ENCODE measurements at regions not wholly inside any gene's neighbourhood (a gene's known extent, or its start where the extent isn't known, plus 50 kb on each side); places are given as distances from the start of the nearest gene placed in this dataset.

DNA sequence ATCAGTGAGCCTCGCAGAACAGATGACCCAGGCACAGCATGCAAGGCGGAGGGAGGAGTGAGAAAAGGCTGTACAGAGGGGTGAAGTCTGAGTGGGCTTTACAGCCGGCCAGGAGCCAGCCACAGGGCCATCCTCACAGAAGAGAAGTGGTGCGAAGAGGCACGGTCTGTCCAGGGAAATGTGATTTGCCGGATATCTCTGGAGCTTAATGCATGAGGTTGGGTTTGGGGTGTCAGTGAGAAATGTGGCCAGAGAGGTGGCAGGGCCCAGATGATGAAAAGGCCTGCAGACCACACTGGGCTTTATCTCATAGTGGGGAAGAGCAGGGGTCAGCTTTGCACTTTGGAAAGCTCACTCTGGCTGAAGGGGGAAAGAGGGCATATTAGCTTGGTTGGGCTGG is 255.2 kb downstream of the BUD13 start:
- TF ChIP-seq, protein P1, sequence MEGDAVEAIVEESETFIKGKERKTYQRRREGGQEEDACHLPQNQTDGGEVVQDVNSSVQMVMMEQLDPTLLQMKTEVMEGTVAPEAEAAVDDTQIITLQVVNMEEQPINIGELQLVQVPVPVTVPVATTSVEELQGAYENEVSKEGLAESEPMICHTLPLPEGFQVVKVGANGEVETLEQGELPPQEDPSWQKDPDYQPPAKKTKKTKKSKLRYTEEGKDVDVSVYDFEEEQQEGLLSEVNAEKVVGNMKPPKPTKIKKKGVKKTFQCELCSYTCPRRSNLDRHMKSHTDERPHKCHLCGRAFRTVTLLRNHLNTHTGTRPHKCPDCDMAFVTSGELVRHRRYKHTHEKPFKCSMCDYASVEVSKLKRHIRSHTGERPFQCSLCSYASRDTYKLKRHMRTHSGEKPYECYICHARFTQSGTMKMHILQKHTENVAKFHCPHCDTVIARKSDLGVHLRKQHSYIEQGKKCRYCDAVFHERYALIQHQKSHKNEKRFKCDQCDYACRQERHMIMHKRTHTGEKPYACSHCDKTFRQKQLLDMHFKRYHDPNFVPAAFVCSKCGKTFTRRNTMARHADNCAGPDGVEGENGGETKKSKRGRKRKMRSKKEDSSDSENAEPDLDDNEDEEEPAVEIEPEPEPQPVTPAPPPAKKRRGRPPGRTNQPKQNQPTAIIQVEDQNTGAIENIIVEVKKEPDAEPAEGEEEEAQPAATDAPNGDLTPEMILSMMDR (IDR thresholded peaks at IDR 0.05) = no peak
- no peak for TF ChIP-seq POLR2A (IDR thresholded peaks at IDR 0.05)
